ENCODE measurements at regions not wholly inside any gene's neighbourhood (a gene's known extent, or its start where the extent isn't known, plus 50 kb on each side); places are given as distances from the start of the nearest gene placed in this dataset.

- TF ChIP-seq CTCF (IDR thresholded peaks at IDR 0.05) (no peak), POLR2AphosphoS5 (IDR thresholded peaks at IDR 0.05) (no peak), EP300 (IDR thresholded peaks at IDR 0.05) (no peak), POLR2A (IDR thresholded peaks at IDR 0.05) (no peak)
These were observed 949.5 kb upstream of the ADGRL3 start for GRCh38 chr4:60250657-60251056.
